ENCODE measurements at regions not wholly inside any gene's neighbourhood (a gene's known extent, or its start where the extent isn't known, plus 50 kb on each side); places are given as distances from the start of the nearest gene placed in this dataset.

DNA sequence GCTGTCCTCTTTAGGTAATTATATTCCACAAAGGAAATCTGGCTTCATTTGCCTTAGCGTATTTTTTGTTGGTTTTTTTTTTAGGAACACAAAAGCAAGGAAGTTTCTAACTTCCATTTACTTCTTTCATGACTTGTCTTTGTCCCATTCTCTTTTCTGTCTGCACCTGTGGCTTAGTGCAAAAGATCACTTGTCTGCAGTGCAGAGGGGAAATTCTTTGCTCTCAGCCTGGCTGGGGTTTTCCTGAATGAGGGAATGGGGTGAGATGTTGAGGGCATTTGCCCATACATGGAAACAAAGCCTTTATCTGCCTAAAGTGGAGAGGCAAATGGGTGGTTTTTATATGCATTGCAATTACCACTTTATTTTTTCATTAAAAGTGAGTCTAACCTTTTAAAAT, 361.1 kb upstream of the IGFBP3 start:
- TF ChIP-seq JUND (IDR thresholded peaks at IDR 0.05; ENCODE audit: low read depth, low read length): no peak
- TF ChIP-seq, protein P1, sequence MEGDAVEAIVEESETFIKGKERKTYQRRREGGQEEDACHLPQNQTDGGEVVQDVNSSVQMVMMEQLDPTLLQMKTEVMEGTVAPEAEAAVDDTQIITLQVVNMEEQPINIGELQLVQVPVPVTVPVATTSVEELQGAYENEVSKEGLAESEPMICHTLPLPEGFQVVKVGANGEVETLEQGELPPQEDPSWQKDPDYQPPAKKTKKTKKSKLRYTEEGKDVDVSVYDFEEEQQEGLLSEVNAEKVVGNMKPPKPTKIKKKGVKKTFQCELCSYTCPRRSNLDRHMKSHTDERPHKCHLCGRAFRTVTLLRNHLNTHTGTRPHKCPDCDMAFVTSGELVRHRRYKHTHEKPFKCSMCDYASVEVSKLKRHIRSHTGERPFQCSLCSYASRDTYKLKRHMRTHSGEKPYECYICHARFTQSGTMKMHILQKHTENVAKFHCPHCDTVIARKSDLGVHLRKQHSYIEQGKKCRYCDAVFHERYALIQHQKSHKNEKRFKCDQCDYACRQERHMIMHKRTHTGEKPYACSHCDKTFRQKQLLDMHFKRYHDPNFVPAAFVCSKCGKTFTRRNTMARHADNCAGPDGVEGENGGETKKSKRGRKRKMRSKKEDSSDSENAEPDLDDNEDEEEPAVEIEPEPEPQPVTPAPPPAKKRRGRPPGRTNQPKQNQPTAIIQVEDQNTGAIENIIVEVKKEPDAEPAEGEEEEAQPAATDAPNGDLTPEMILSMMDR (IDR thresholded peaks at IDR 0.05 in 2 of 3, conservative IDR thresholded peaks at IDR 0.05 in 1 of 3; ENCODE audit: control insufficient read depth in 2 of 3, extremely low read depth in 1 of 3, insufficient read depth in 1 of 3, low read depth in 3 of 3, low read length in 3 of 3): no peak
